WTC11 (cell line): ENCODE measurements at regions not wholly inside any gene's neighbourhood (a gene's known extent, or its start where the extent isn't known, plus 50 kb on each side); places are given as distances from the start of the nearest gene placed in this dataset.

Source experiments
- ATAC-seq: fragments of 200-7000 bp; cut with Tn5 transposase; 2 replicates; pipeline ENCODE4 v1.10.0; 2021; ENCODE audit warnings: mild to moderate bottlenecking, moderate library complexity
- CTCF ChIA-PET: fragments of 300-600 bp; sonication (Branson Sonifier 250); formaldehyde crosslinking; loops from one replicate; lab custom pipeline; 2021; ENCODE audit warnings: antibody characterized with exemption; lab: Charles Lee
- POLR2A ChIA-PET: fragments of 350-600 bp; sonication (Branson Sonifier 250); formaldehyde crosslinking; loops from one replicate; lab custom pipeline; 2021; ENCODE audit warnings: antibody characterized with exemption; lab: Charles Lee
- DNase-seq: peaks from one replicate; pipeline ENCODE4 v3.0.0; 2021; ENCODE audit warnings: low spot score
- H3K27ac Mint-ChIP-seq: 2 replicates; pipeline ENCODE4 v1.8.0; 2021; ENCODE audit warnings: mixed read lengths
- H3K27me3 Mint-ChIP-seq: 2 replicates; pipeline ENCODE4 v1.8.0; 2021; ENCODE audit warnings: low read depth, mild to moderate bottlenecking, moderate library complexity, mixed read lengths
- H3K36me3 Mint-ChIP-seq: 2 replicates; pipeline ENCODE4 v1.8.0; 2021; ENCODE audit warnings: mixed read lengths
- H3K4me1 Mint-ChIP-seq: 2 replicates; pipeline ENCODE4 v1.8.0; 2022; ENCODE audit warnings: mixed read lengths
- H3K4me3 Mint-ChIP-seq: 2 replicates; pipeline ENCODE4 v1.8.0; 2021; ENCODE audit warnings: mild to moderate bottlenecking, moderate library complexity, mixed read lengths
- H3K9me3 Mint-ChIP-seq: 2 replicates; pipeline ENCODE4 v1.8.0; 2021; ENCODE audit warnings: mixed read lengths
- CREM ChIP-seq: sonication (generic); formaldehyde crosslinking; IDR thresholded peaks from 2 replicates; pipeline ENCODE4 v1.8.1; 2022; ENCODE audit warnings: mild to moderate bottlenecking, missing genetic modification reagents, moderate library complexity
- E2F4 ChIP-seq: sonication (generic); formaldehyde crosslinking; IDR thresholded peaks from 2 replicates; pipeline ENCODE4 v1.8.1; 2022; ENCODE audit warnings: low read depth, mild to moderate bottlenecking, moderate library complexity, missing genetic modification reagents, borderline replicate concordance
- FOXJ3 ChIP-seq: sonication (generic); formaldehyde crosslinking; IDR thresholded peaks from 2 replicates; pipeline ENCODE4 v1.9.0; 2021; ENCODE audit warnings: missing genetic modification reagents, mild to moderate bottlenecking, borderline replicate concordance
- GABPB1 ChIP-seq: sonication (generic); formaldehyde crosslinking; IDR thresholded peaks from 2 replicates; pipeline ENCODE4 v1.8.1; 2023; ENCODE audit warnings: mild to moderate bottlenecking, missing genetic modification reagents
- GRHL2 ChIP-seq: fragments of 250-450 bp; sonication (Bioruptor Pico); IDR thresholded peaks from 2 replicates; pipeline ENCODE4 v1.8.0; 2022; ENCODE audit warnings: mild to moderate bottlenecking, moderate library complexity; ENCODE audit not compliant: insufficient replicate concordance, severe bottlenecking
- IRF2 ChIP-seq: sonication (generic); formaldehyde crosslinking; IDR thresholded peaks from 2 replicates; pipeline ENCODE4 v1.8.0; 2022; ENCODE audit warnings: low read depth, missing genetic modification reagents, borderline replicate concordance
- JAZF1 ChIP-seq: fragments of 250-450 bp; sonication (Bioruptor Pico); IDR thresholded peaks from 2 replicates; pipeline ENCODE4 v1.9.0; 2021; ENCODE audit warnings: moderate library complexity, mild to moderate bottlenecking, inconsistent platforms
- JUN ChIP-seq: sonication (generic); formaldehyde crosslinking; IDR thresholded peaks from 2 replicates; pipeline ENCODE4 v1.8.0; 2023; ENCODE audit warnings: mild to moderate bottlenecking, missing genetic modification reagents
- MYBL2 ChIP-seq: sonication (generic); formaldehyde crosslinking; IDR thresholded peaks from 2 replicates; pipeline ENCODE4 v1.8.1; 2023; ENCODE audit warnings: mild to moderate bottlenecking, moderate library complexity, missing genetic modification reagents
- NFATC4 ChIP-seq: fragments of 250-450 bp; sonication (Bioruptor Pico); IDR thresholded peaks from 2 replicates; pipeline ENCODE4 v1.9.0; 2021; ENCODE audit warnings: mild to moderate bottlenecking
- NR2C2 ChIP-seq: sonication (generic); formaldehyde crosslinking; IDR thresholded peaks from 2 replicates; pipeline ENCODE4 v1.8.0; 2022; ENCODE audit warnings: mild to moderate bottlenecking, missing genetic modification reagents
- NR3C1 ChIP-seq: sonication (generic); formaldehyde crosslinking; conservative IDR thresholded peaks from 2 replicates; pipeline ENCODE4 v1.8.1; 2023; ENCODE audit warnings: low read depth, mild to moderate bottlenecking, missing genetic modification reagents
- OVOL2 ChIP-seq: fragments of 250-450 bp; sonication (Bioruptor Pico); IDR thresholded peaks from 2 replicates; pipeline ENCODE4 v1.9.0; 2021; ENCODE audit warnings: mild to moderate bottlenecking, borderline replicate concordance
- RORB ChIP-seq: fragments of 250-450 bp; sonication (Bioruptor Pico); IDR thresholded peaks from 2 replicates; pipeline ENCODE4 v1.9.0; 2021; ENCODE audit warnings: mild to moderate bottlenecking
- SMAD3 ChIP-seq: sonication (generic); formaldehyde crosslinking; IDR thresholded peaks from 2 replicates; pipeline ENCODE4 v1.8.0; 2022; ENCODE audit warnings: missing genetic modification reagents, mild to moderate bottlenecking, borderline replicate concordance
- SMAD4 ChIP-seq: sonication (generic); formaldehyde crosslinking; IDR thresholded peaks from 2 replicates; pipeline ENCODE4 v1.8.0; 2022; ENCODE audit warnings: mild to moderate bottlenecking, missing genetic modification reagents
- SOX15 ChIP-seq: fragments of 250-450 bp; sonication (Bioruptor Pico); IDR thresholded peaks from 2 replicates; pipeline ENCODE4 v1.9.0; 2021; ENCODE audit warnings: mild to moderate bottlenecking
- SP1 ChIP-seq: sonication (generic); formaldehyde crosslinking; conservative IDR thresholded peaks from 2 replicates; pipeline ENCODE4 v1.8.1; 2022; ENCODE audit warnings: missing genetic modification reagents
- TCF7 ChIP-seq: sonication (generic); formaldehyde crosslinking; IDR thresholded peaks from 2 replicates; pipeline ENCODE4 v1.8.0; 2022; ENCODE audit warnings: mild to moderate bottlenecking, low read depth, missing genetic modification reagents, moderate library complexity
- TEAD1 ChIP-seq: sonication (generic); formaldehyde crosslinking; IDR thresholded peaks from 2 replicates; pipeline ENCODE4 v1.8.0; 2022; ENCODE audit warnings: mild to moderate bottlenecking, missing genetic modification reagents
- TEAD4 ChIP-seq: sonication (generic); formaldehyde crosslinking; IDR thresholded peaks from 2 replicates; pipeline ENCODE4 v1.8.0; 2022; ENCODE audit warnings: mild to moderate bottlenecking, missing genetic modification reagents
- ZNF219 ChIP-seq: sonication (generic); formaldehyde crosslinking; IDR thresholded peaks from 2 replicates; pipeline ENCODE4 v1.8.0; 2023; ENCODE audit warnings: missing genetic modification reagents, mild to moderate bottlenecking, borderline replicate concordance
- ZNF232 ChIP-seq: sonication (generic); formaldehyde crosslinking; IDR thresholded peaks from 2 replicates; pipeline ENCODE4 v1.8.0; 2022; ENCODE audit warnings: mild to moderate bottlenecking, missing genetic modification reagents
- ZNF317 ChIP-seq: sonication (generic); formaldehyde crosslinking; IDR thresholded peaks from 2 replicates; pipeline ENCODE4 v1.8.1; 2023; ENCODE audit warnings: low read depth, mild to moderate bottlenecking, moderate library complexity, missing genetic modification reagents, borderline replicate concordance
- ZNF423 ChIP-seq: fragments of 250-450 bp; sonication (Bioruptor Pico); IDR thresholded peaks from 2 replicates; pipeline ENCODE4 v2.1.2; 2022; ENCODE audit warnings: mild to moderate bottlenecking, moderate library complexity
- TF ChIP-seq, protein P1 (sequence below): fragments of 250-450 bp; sonication (Bioruptor Pico); IDR thresholded peaks from 2 replicates; pipeline ENCODE4 v1.8.0; 2021; ENCODE audit warnings: mild to moderate bottlenecking
- TF ChIP-seq, protein P2 (sequence below): fragments of 250-450 bp; sonication (Bioruptor Pico); conservative IDR thresholded peaks from 2 replicates; pipeline ENCODE4 v1.9.0; 2021; ENCODE audit warnings: mild to moderate bottlenecking

- H3K9me3 Mint-ChIP-seq: 0 out of 2 replicates have a peak, but pooled peaks cover 3% of the 10 kb centered on the region
- no peaks in the 10 kb centered on the region for H3K27me3 Mint-ChIP-seq
- H3K27ac Mint-ChIP-seq: no peak overlapping the region
- no peaks in the 10 kb centered on the region for H3K4me1 Mint-ChIP-seq
- POLR2A ChIA-PET: no interaction called here
- no peak for TF ChIP-seq SMAD3 (CRISPR knock-in tag)
- TF ChIP-seq MYBL2 (CRISPR knock-in tag): no peak
- no peak for TF ChIP-seq FOXJ3 (CRISPR knock-in tag)
- TF ChIP-seq, protein P1, sequence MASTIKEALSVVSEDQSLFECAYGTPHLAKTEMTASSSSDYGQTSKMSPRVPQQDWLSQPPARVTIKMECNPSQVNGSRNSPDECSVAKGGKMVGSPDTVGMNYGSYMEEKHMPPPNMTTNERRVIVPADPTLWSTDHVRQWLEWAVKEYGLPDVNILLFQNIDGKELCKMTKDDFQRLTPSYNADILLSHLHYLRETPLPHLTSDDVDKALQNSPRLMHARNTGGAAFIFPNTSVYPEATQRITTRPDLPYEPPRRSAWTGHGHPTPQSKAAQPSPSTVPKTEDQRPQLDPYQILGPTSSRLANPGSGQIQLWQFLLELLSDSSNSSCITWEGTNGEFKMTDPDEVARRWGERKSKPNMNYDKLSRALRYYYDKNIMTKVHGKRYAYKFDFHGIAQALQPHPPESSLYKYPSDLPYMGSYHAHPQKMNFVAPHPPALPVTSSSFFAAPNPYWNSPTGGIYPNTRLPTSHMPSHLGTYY (CRISPR knock-in tag): no peak
- TF ChIP-seq SOX15 (CRISPR knock-in tag): no peak
- no peak for TF ChIP-seq SP1 (CRISPR knock-in tag)
- no peak for TF ChIP-seq SMAD4 (CRISPR knock-in tag)
- TF ChIP-seq NFATC4 (CRISPR knock-in tag): no peak
- no peaks in the 10 kb centered on the region for H3K36me3 Mint-ChIP-seq
- no peak overlapping the region for H3K4me3 Mint-ChIP-seq
- DNase-seq: no peak
- CTCF ChIA-PET: no interaction called here
- ATAC-seq: peak; percentile 34; the same call in 1 of the 2 replicates
Measured at GRCh38 chr7:118029826-118030422, 154.0 kb upstream of the LSM8 start.

DNA sequence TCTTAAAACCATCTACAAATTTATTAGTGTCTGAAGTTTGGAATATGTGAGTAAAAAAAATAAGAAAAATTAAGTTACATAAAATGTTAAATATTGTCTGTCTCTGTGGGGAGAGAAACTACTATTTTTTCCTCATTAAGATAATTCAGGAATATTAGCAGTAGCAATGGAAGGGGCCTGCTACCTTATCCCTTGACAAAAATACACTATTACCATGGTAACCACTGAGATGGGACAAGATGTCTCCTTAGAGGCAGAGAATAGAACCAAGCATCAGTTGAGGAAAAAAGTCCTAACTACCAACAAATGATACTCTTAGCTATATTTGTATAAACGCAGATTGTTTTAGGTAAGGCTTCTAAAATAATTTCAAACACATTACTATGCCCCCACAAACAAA lies 150.7 kb upstream of the LSM8 start:
- TF ChIP-seq GRHL2: no peak
- TF ChIP-seq GABPB1 (CRISPR knock-in tag): no peak
- no peak for TF ChIP-seq JUN
- TF ChIP-seq, protein P2, sequence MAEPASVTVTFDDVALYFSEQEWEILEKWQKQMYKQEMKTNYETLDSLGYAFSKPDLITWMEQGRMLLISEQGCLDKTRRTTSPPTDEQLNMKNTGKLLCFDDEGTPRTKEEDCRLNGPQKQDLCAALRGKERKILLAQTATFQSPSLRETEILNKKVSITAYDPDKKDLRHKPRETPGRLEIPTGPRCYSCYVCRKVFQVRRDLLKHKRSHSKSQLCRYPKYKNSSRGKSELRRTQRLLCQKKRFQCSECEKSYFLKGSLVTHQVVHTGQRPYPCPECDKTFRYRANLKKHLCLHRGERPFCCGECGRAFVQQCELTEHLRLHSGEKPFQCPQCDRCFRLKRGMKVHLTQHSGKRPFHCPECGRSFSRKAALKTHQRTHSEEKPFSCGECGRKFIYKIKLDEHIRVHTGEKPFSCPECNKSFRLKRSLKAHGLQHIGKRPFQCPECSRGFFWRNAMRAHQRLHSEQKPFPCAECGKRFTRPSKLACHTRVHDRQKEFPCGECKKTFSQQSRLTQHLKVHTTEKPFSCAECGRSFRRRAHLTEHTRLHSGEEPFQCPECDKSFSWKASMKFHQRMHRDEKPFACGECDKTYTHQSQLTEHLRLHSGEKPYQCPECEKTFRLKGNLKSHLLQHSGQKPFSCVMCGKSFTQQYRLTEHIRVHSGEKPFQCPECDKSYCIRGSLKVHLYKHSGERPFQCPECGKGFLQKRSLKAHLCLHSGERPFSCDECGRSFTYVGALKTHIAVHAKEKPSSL (CRISPR knock-in tag): no peak
- no peak for TF ChIP-seq TCF7 (CRISPR knock-in tag)
- no peak for TF ChIP-seq ZNF232 (CRISPR knock-in tag)
- no peak for TF ChIP-seq ZNF317 (CRISPR knock-in tag)
- no peak for TF ChIP-seq E2F4 (CRISPR knock-in tag)
- TF ChIP-seq NR2C2 (CRISPR knock-in tag): no peak
- TF ChIP-seq TEAD4 (CRISPR knock-in tag): no peak
- no peak for TF ChIP-seq ZNF219 (CRISPR knock-in tag)
- Mint-ChIP-seq H3K27ac (no peak overlapping the region), H3K9me3 (no peaks in the 10 kb centered on the region), H3K27me3 (no peaks in the 10 kb centered on the region), H3K4me1 (no peaks in the 10 kb centered on the region), H3K4me3 (no peak overlapping the region), H3K36me3 (no peaks in the 10 kb centered on the region)
- ATAC-seq (no peak), DNase-seq (no peak)
- ChIA-PET POLR2A (no interaction called here), CTCF (no interaction called here)

GRCh38 chr7:118039963-118040489 lies 143.9 kb upstream of the LSM8 start:
- no peaks in the 10 kb centered on the region for H3K27me3 Mint-ChIP-seq
- ATAC-seq (no peak), DNase-seq (no peak)
- no peak overlapping the region for H3K27ac Mint-ChIP-seq
- H3K4me1 Mint-ChIP-seq: no peaks in the 10 kb centered on the region
- ChIA-PET POLR2A (no interaction called here), CTCF (interaction anchor here (1.0 kb wide), 1 partner anchor 47 kb away, joined by 4 read pairs; no protein-coding TSS in a partner anchor)
- no peaks in the 10 kb centered on the region for H3K36me3 Mint-ChIP-seq
- no peaks in the 10 kb centered on the region for H3K9me3 Mint-ChIP-seq
- H3K4me3 Mint-ChIP-seq: no peak overlapping the region
- no peak for TF ChIP-seq OVOL2
- TF ChIP-seq JAZF1 (CRISPR knock-in tag): no peak
- no peak for TF ChIP-seq TEAD1
- no peak for TF ChIP-seq RORB (CRISPR knock-in tag)
- TF ChIP-seq, protein P2 (CRISPR knock-in tag): no peak
- no peak for TF ChIP-seq CREM (CRISPR knock-in tag)
- no peak for TF ChIP-seq IRF2 (CRISPR knock-in tag)
- no peak for TF ChIP-seq ZNF423 (CRISPR knock-in tag)
- no peak for TF ChIP-seq NR3C1 (CRISPR knock-in tag)
- TF ChIP-seq NFATC4 (CRISPR knock-in tag): no peak
